Parathyroid adenoma (tissue), 2 donors: ENCODE measurements at regions not wholly inside any gene's neighbourhood (a gene's known extent, or its start where the extent isn't known, plus 50 kb on each side); places are given as distances from the start of the nearest gene placed in this dataset.

ENCODE experiments used
- H2AFZ ChIP-seq: fragments of 300-600 bp; sonication (generic); one replicate; pipeline ENCODE4 v1.7.0; 2017; ENCODE audit warnings: antibody characterized with exemption, mild to moderate bottlenecking
- H3K27ac ChIP-seq: fragments of 300-600 bp; sonication (generic); one replicate; pipeline ENCODE4 v1.7.0; 2017
- H3K27me3 ChIP-seq: fragments of 300-600 bp; sonication (generic); one replicate; pipeline ENCODE4 v1.7.0; 2017; ENCODE audit warnings: low read length; ENCODE audit not compliant: control insufficient read depth, insufficient read depth
- H3K36me3 ChIP-seq: fragments of 300-600 bp; sonication (generic); one replicate; pipeline ENCODE4 v1.7.0; 2017; ENCODE audit warnings: low read length; ENCODE audit not compliant: control insufficient read depth, insufficient read depth
- H3K4me1 ChIP-seq: fragments of 300-600 bp; sonication (generic); one replicate; pipeline ENCODE4 v1.7.0; 2017; ENCODE audit warnings: control low read depth
- H3K4me2 ChIP-seq: fragments of 300-600 bp; sonication (generic); one replicate; pipeline ENCODE4 v1.7.0; 2017; ENCODE audit warnings: low read length
- H3K4me3 ChIP-seq: fragments of 300-600 bp; sonication (generic); one replicate; pipeline ENCODE4 v1.7.0; 2017; ENCODE audit warnings: low read depth, low read length
- H3K79me2 ChIP-seq: fragments of 300-600 bp; sonication (generic); one replicate; pipeline ENCODE4 v1.7.0; 2017; ENCODE audit warnings: control low read depth
- H3K9ac ChIP-seq: fragments of 300-600 bp; sonication (generic); one replicate; pipeline ENCODE4 v1.7.0; 2017; ENCODE audit warnings: mild to moderate bottlenecking
- H3K9me3 ChIP-seq: fragments of 300-600 bp; sonication (generic); one replicate; pipeline ENCODE4 v1.7.0; 2017; ENCODE audit warnings: low read length; ENCODE audit not compliant: control insufficient read depth
- TF ChIP-seq, protein P1 (sequence below): fragments of 300-600 bp; sonication (generic); IDR thresholded peaks from one replicate; pipeline ENCODE4 v1.7.0; 2017; ENCODE audit warnings: antibody characterized with exemption, mild to moderate bottlenecking
- donor health status: primary hyperparathyroidism.

DNA sequence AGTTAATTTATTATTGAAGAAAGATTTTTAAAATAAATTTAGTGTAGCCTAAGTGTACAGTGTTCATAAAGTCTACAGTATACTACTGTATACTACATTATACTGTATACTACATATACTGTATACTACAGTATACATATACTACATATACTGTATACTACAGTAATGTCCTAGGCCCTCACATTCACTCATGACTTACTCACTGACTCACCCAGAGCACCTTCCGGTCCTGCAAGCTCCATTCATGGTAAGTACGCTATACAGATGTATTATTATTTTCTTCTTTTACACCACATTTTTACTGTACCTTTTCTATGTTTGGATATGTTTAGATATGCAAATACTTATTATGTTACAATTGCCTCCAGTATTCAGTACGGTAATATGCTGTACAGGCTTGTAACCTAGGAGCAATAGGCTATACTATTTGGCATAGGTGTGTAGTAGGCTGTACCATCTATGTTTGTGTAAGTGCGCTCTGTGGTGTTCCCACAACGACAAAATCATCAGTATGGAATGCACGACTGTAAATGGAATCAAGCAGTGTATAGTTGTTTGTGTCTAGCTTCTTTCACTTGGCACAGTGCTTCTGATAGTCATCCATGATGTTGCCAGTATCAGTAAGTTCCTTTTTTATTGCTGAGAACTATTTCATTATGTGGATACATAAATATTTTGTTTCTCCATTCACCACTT is 245.7 kb downstream of the MTX2 start:
- TF ChIP-seq, protein P1, sequence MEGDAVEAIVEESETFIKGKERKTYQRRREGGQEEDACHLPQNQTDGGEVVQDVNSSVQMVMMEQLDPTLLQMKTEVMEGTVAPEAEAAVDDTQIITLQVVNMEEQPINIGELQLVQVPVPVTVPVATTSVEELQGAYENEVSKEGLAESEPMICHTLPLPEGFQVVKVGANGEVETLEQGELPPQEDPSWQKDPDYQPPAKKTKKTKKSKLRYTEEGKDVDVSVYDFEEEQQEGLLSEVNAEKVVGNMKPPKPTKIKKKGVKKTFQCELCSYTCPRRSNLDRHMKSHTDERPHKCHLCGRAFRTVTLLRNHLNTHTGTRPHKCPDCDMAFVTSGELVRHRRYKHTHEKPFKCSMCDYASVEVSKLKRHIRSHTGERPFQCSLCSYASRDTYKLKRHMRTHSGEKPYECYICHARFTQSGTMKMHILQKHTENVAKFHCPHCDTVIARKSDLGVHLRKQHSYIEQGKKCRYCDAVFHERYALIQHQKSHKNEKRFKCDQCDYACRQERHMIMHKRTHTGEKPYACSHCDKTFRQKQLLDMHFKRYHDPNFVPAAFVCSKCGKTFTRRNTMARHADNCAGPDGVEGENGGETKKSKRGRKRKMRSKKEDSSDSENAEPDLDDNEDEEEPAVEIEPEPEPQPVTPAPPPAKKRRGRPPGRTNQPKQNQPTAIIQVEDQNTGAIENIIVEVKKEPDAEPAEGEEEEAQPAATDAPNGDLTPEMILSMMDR = no peak
- no peaks in the 10 kb centered on the region for H3K4me1 ChIP-seq
- H3K9ac ChIP-seq = no peak overlapping the region
- no peak overlapping the region for H2AFZ ChIP-seq
- no peaks in the 10 kb centered on the region for H3K27me3 ChIP-seq
- H3K9me3 ChIP-seq = no peaks in the 10 kb centered on the region
- no peak overlapping the region for H3K27ac ChIP-seq
- H3K4me2 ChIP-seq = no peak overlapping the region
- no peaks in the 10 kb centered on the region for H3K36me3 ChIP-seq
- H3K79me2 ChIP-seq = no peaks in the 10 kb centered on the region
- no peak overlapping the region for H3K4me3 ChIP-seq

DNA sequence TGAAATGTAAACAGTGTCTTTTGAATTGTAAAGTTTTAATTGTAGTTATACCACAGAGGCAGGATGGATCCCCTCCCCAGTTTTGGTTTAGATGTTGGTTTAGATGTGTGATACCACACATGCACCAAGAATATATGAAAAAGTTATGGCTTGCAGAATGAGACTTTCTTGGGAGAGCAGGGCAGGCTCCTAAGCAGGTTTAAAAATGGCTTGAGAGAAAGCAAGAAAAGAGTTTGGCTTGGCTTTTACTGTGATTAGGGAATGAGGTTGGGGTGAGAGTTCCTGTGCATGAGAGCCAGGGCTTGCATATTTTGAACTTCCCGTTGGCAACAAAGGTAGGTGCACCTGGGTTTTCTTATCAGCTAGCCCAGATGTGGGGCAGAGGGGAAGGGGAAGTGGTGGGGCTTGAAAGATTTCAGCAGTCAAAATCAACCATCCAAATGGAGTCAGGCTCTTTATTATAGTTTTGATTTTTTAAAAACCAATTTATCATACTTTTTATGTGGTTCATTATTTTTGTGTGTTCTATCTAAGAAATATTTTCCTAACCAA is 246.9 kb downstream of the MTX2 start:
- Histone ChIP-seq H3K27ac (no peak overlapping the region), H3K4me1 (no peaks in the 10 kb centered on the region), H3K9me3 (no peaks in the 10 kb centered on the region), H3K79me2 (no peaks in the 10 kb centered on the region), H3K27me3 (no peaks in the 10 kb centered on the region), H3K36me3 (no peaks in the 10 kb centered on the region), H3K4me3 (no peak overlapping the region), H3K4me2 (no peak overlapping the region), H3K9ac (no peak overlapping the region), H2AFZ (no peak overlapping the region)
- TF ChIP-seq, protein P1 = no peak

DNA sequence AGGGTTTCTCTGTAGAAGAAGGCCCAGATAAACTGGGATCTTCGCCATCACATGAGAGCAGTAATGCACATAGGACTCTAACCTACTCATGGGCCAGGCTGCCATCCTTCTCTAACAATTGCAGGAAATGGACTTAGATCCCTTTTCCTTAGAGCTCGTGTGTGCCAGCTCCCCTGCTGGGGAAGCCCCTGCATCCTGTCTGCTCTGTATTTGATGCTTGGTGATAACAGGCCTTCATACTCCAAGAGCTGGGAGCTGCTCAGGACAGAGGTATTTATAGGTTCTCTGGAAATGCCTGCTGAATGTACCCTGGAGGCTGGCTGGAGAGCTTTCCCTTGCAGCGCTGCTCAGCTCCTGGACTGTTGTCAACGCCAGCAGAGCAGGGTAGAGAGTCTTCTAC is 249.6 kb downstream of the MTX2 start:
- Histone ChIP-seq H3K4me1 (no peaks in the 10 kb centered on the region), H3K4me2 (no peak overlapping the region), H3K79me2 (no peaks in the 10 kb centered on the region), H3K27ac (no peak overlapping the region), H3K36me3 (no peaks in the 10 kb centered on the region), H3K27me3 (no peaks in the 10 kb centered on the region), H2AFZ (no peak overlapping the region), H3K9me3 (no peaks in the 10 kb centered on the region), H3K4me3 (no peak overlapping the region), H3K9ac (no peak overlapping the region)
- TF ChIP-seq, protein P1 = no peak

DNA sequence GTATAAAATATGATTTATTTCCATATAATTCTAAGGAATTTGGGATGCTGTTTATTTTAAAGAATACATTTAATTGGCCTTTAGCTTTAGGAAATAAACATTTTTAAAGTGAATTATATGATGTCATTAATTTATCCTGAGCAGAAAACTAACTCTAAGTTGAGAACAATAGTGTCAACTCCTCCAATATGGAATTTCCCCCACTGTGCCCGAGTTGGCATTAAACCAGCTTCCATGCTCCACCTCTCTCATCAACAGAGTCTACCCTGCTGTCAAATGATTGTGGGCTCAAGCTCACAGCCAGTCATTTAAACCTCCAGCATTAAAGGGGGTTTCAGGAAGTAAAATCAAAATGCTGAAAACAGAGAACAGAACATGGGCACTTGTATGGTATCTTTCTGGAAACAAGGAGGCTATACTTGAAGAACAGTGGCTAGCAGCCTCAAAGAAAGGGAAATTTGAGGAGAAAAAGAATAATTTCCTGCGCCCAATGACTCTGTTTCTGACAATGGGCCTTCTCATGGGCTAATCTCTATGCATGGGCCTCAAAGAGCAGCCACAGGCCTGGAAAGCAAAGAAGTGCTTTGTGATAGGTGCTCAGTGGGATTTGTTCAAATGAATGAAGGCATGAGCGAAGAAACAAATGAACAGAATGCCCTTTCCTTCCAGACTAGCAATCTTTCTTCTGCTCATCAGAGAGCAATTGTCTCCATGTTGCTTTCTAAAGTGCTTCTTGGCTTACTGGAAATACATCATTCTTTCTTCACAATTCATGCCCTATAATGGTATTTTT is 252.8 kb downstream of the MTX2 start:
- H3K27me3 ChIP-seq = no peaks in the 10 kb centered on the region
- H3K4me2 ChIP-seq = no peak overlapping the region
- no peak overlapping the region for H2AFZ ChIP-seq
- no peaks in the 10 kb centered on the region for H3K4me1 ChIP-seq
- no peaks in the 10 kb centered on the region for H3K9me3 ChIP-seq
- H3K4me3 ChIP-seq = no peak overlapping the region
- TF ChIP-seq, protein P1 = no peak
- H3K9ac ChIP-seq = no peak overlapping the region
- no peaks in the 10 kb centered on the region for H3K36me3 ChIP-seq
- no peak overlapping the region for H3K27ac ChIP-seq
- H3K79me2 ChIP-seq = no peaks in the 10 kb centered on the region
